HG02970 (cell line): ENCODE measurements at regions not wholly inside any gene's neighbourhood (a gene's known extent, or its start where the extent isn't known, plus 50 kb on each side); places are given as distances from the start of the nearest gene placed in this dataset.

Source experiments
- ATAC-seq: cut with Tn5 transposase; IDR thresholded peaks from one replicate; pipeline ENCODE4 v1.9.1; 2021; ENCODE audit warnings: mild to moderate bottlenecking, moderate library complexity, moderate number of reproducible peaks; ENCODE audit not compliant: unreplicated experiment, low FRiP score

DNA sequence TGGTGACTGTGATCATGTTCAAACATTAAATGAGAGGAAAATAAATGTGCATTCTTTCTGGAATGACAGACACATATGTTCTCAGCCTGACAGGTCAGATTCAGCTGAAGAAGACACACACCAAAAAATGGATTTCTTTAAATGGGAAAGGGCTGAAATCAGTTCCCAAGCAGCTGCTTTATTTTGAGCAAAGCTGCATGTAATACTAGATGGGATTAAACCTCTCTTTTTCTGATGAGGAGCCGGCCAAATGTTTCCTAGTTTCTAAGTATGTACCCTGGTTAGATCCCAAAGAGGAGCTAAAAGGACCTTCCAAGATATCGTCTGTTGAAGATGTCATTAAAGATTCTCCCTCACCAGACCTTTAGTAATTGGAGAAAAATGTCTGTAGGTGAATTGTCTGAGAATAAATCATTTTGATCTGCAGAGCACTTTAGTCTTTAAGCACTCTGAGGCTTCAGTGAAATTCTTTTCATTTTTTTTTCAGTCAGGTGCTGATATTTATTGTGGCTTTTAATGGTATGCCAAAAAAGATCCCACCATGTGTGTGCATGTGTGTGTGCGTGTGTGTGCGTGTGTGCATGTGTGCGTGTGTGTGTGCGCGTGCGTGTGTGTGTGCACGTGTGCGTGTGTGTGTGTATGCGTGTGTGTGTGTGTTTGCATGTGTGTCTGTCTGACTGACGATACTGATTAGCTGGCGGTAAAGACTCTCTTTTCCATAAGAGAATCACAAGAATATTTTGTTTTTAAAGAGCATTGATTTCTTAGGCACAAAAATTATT is 175.8 kb downstream of the IRS1 start:
- no peak for ATAC-seq

DNA sequence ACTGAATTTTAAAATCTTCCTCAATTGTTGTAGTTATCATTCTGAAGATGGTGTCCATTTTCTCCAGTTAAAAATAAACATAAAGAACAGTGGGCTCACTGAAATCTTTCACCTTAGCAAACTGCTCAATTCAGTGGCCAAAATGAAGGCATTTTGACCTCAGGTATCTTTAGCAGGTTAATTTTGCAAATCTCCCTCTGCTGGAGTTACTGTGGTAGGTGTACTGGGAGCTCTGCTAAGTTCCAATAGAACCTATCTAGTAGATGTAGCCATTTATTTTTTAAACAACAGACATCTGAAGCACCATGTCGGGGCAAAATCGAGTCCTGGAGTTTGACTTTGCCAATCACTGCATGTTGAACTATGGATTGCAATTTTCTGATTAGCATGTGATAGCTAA is 177.1 kb downstream of the IRS1 start:
- ATAC-seq: no peak

GRCh38 chr2:226620176-226620575 is 179.4 kb downstream of the IRS1 start:
- no peak for ATAC-seq

DNA sequence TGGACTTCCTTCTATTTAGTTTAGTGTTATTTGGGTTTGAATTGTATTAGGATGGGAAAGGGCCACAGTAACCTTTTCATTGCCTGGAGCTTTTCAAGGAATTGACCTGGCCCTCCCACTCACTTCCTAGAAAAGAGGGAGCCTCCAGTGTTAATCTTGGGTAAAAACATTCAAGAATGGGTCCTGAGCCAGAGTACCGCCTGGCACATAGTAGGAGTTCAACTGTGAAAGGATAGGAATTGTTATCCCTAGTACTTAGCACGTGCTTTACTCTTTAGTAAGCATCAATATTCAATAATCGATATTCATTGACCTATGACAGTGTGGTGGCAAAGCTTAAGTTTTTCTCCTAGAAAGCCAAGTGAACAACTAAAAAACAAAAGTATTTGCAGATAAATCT is 179.9 kb downstream of the IRS1 start:
- ATAC-seq: no peak

DNA sequence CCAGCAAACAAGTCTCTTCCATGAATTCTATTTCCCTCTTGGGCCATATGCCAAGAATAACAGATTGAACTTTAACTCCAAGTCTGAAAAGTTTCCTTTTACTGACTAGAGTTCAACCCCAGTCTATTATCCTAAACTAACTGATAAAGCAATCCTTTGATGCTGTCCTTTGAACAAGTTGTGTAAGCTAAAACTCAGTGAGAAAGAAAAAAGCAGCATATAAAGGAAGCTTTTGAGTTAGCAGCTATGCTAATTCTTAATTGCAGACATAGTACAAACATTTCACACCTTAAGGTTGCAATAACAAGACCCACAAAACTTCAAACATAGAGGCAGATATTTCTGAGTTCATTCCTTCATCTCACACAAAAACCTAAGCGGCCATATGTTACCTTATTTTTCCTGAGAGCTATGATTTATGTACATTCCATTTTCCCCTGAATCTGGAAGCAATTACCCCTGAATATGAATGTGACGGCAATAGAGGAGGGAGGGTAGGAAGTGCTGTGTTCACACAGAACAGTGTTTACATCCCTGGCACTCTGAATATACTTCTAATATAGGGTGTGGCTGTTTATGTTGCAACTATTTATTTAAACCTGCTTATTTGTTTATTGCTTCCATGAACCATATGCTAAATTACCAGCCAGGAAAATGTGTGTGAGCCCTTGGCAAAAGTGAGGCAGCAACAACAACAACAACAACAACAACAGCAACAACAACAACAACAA is 180.6 kb downstream of the IRS1 start:
- no peak for ATAC-seq

DNA sequence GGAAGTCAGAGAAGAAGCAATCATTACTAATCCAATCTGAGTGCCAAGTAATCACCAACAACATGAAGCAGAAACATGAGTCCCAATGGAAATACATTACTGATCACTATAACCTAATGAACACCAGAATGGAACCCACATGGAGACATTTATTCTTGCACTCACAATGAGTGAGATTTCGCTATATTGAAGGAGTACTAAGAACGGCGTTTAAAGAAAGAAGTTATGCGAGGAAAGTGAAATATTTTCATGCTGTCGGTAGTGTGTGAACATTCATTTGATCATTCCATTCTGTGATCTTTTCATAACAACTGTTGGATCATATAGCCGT is 181.1 kb downstream of the IRS1 start:
- ATAC-seq: no peak

GRCh38 chr2:226615891-226616290 is 183.7 kb downstream of the IRS1 start:
- no peak for ATAC-seq

DNA sequence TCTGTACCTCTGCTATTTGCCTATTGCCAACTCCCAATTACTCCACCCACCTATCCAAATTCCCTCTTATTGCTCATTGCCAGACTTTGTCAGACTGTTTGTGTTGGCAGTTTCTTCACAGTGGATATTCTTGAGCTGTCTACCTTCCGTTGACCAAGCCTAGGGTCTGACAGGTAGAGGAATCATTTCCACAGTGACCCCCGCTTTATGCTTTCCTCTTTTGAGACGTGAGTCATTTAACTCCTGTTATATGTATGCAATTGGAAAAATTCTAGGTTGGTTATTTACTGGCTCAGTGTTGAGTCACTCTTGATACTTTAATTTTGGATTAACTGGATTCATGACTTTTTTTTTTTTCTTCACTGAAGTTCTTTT is 187.7 kb downstream of the IRS1 start:
- no peak for ATAC-seq

- ATAC-seq: no peak
Measured at GRCh38 chr2:226611196-226611943, 188.2 kb downstream of the IRS1 start.

DNA sequence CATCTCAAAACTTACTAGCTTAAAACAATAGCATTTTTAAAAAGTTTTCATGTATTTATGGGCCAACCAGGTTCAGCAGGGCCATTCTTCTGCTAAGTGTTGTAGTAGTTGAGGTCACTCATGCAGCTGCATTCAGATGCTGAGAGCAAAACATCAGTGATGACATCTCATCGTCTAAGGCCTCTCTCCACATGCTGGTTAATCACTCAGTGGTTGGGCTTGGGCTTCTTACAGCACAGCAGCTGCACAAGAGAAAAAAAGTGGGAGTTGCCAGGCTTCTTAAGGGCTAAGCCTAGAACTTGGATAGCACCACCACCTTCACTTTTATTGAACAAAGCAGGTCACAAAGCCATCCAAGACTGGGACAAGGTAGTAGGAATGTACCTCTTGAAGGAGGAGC is 190.3 kb downstream of the IRS1 start:
- ATAC-seq: no peak

GRCh38 chr2:226608451-226608850 is 191.2 kb downstream of the IRS1 start:
- no peak for ATAC-seq

GRCh38 chr2:226607379-226607778 is 192.2 kb downstream of the IRS1 start:
- ATAC-seq: no peak

GRCh38 chr2:226605642-226606041 is 194.0 kb downstream of the IRS1 start:
- ATAC-seq: no peak

DNA sequence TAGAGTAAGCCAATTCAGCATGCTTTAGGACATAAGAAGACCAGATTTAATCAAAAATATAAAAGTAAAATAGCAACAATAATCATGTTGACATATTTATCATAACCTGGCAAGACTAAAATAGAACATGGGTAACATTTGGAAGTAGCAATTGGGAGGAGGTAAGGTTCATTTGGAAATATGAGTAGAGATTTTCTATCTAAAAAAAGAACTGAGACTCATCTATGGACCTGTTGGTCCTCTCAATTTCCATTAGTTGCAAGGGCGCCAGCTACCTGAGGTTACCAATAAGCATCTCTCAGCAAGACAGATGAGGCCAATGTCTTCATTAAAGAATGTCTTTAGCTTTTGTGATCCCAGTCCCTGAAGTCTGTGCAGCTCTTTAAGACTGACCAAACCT is 196.0 kb downstream of the IRS1 start:
- no peak for ATAC-seq

GRCh38 chr2:226601881-226602662 is 197.5 kb downstream of the IRS1 start:
- no peak for ATAC-seq

GRCh38 chr2:226600802-226601201 is 198.8 kb downstream of the IRS1 start:
- no peak for ATAC-seq

GRCh38 chr2:226600184-226600583 is 199.4 kb downstream of the IRS1 start:
- no peak for ATAC-seq

- no peak for ATAC-seq
Measured at GRCh38 chr2:226589043-226589442, 210.6 kb downstream of the IRS1 start.

DNA sequence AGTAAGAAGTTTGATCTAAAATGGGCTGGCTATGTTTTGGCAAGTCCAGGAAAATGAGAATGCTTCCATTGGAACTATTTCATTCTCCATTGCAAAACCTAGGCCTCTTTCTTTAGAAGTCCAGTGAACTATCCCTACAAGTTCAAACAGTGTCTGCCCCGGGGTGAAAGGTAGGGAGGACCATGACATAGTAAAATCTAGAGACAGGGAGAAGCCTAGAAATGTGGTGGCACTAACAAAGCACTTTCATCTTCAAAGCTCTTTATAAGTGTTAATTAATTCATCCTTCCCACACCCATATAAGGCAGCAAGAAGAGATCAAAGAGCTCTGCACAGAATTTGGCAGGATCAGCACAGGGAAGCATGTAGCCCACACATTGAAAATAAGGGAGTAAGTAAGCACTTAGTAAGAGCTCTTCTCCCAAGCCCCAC is 214.5 kb downstream of the IRS1 start:
- ATAC-seq: no peak

GRCh38 chr2:226584518-226585055 is 215.0 kb downstream of the IRS1 start:
- no peak for ATAC-seq
